OCI-M1 (cell line): ENCODE measurements at regions not wholly inside any gene's neighbourhood (a gene's known extent, or its start where the extent isn't known, plus 50 kb on each side); places are given as distances from the start of the nearest gene placed in this dataset.
A peak's percentile ranks its signal among the peaks of the same experiment; 100 is the strongest.
"Not testable (repeated sequence)": the region's sequence is repeated elsewhere in the genome, so short reads cannot be mapped to it uniquely, and the experiment has no call there.

Source experiments
- DNase-seq: peaks from one replicate; lab custom pipeline; 2025; lab: John Stamatoyannopoulos, UW

DNA sequence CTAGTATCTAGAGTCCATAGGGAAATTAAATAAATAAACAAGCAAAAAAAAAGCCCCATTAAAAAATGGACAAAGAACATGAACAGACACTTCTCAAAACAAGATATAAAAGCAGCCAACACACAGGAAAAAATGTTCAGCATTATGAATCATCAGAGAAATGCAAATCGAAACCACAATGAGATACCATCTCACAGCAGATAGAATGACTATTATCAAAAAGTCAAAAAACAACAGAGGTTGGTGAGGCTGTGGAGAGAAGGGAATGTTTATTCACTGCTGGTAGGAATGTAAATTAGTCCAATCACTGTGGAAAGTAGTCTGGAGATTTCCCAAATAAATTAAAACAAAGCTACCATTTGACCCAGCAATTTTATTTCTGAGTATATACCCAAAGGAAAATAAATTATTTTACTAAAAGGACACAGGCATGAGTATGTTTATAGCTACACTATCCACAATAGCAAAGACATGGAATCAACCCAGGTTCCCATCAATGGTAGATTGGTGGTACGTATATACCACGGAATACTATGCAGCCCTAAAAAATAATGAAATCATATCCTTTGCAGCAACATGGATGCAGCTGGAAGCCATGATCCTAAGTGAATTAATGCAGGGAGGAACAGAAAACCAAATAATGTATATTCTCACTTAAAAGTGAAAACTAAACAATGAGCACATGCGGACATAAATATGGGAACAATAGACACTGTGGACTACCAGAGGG, 366.5 kb upstream of the SEMA3C start:
- DNase-seq = peak; percentile 59

- peak; percentile 69 for DNase-seq
Observed at GRCh38 chr7:81284576-81284975, 365.7 kb upstream of the SEMA3C start.

DNA sequence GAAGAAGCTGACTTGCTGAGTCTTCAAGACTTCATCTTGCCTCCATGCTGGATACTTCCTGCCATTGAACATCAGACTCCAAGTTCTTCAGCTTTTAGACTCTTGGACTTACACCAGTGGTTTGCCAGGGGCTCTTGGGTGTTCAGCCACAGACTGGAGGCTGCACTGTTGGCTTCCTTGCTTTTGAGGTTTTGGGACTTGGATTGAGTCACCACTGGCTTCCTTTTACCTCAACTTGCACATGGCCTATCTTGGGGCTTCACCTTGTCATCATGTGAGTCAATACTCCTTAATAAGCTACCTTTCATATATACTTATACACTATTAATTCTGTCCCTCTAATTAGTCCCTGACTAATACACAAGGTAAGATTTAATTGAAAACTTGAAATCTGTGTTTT, 361.7 kb upstream of the SEMA3C start:
- DNase-seq = peak; percentile 40

- no peak for DNase-seq
Observed at GRCh38 chr7:81277691-81278090, 358.8 kb upstream of the SEMA3C start.

DNA sequence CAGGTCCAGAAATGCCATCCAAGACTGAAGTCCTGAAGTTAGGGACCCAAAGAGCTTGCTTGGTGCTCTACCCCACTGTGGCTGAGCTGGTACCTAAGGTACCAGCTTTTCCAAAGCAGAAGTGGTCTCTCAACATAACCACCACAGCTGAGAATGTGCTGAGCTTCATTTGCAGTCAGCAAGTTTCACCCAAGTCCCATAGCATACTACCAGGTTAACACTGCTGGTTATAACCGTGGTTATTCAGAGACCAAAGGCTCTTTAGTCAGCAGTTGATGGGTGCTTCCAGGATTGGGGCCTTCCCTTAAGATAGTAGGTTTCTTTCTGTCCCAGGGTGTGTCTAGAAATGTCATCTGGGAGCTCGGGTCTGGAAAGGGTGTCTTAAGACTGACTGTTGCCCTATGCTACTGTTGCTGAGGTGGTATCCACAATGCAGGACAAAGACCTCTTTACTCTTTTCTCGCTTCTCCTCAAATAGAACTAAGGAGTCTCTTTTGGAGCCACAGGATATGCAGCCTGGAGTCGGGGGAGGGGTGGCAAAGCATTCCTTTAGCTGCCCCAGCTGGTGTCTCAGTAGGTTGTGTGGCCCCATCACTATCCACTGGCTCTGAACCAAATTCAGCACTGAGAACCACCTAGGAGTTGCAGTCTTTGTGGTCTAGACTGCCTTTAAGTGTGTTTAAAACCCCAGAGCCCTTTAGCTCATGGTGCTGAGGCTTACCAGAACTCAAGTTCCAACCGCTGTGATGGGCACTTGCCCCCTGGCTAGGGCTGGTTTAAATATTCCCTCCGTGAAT, 354.9 kb upstream of the SEMA3C start:
- no peak for DNase-seq

GRCh38 chr7:81272176-81272575, 353.3 kb upstream of the SEMA3C start:
- DNase-seq = no peak

- peak; percentile 81 for DNase-seq
Observed at GRCh38 chr7:81268551-81268950, 349.7 kb upstream of the SEMA3C start.

DNA sequence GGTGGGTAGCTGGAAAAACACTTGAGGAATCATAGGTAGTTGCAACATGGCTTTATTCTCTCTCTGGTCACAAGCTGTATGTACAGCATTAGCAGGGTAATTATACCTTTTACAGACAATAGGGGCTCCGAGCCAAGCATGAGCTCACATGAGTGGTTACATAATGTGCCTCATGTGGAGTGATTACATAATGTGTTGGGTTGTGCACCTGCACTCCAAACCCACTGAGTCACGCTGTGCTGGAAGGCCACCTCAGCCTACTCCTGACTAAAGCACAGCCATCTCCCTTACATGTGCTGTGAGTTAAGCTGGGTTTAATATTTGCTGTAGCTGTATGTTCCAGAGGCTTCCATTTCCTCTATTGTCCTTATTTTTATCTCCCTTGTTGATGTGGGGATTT, 348.7 kb upstream of the SEMA3C start:
- no peak for DNase-seq

- DNase-seq = no peak
Observed at GRCh38 chr7:81264116-81264515, 345.3 kb upstream of the SEMA3C start.

DNA sequence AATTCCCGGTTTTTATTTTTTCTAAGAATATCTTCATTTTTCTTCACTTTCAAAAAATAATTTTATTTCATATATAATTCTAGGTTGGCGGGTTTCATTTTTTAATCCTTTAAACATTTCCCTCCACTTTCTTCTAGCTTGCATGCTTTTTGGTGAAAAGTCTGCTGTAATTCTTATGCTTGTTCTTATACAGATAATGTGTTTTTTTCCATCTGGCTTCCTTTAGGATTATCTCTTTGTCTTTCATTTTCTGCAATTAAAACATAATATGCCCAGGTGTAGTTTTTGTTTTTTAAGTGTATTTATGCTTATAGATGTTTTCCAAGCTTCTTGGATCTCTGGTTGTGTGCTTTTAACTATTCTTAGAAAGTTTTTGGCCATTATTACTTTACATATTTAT, 341.3 kb upstream of the SEMA3C start:
- peak; percentile 73 for DNase-seq

GRCh38 chr7:81256991-81257390, 338.1 kb upstream of the SEMA3C start:
- peak; percentile 82 for DNase-seq

DNA sequence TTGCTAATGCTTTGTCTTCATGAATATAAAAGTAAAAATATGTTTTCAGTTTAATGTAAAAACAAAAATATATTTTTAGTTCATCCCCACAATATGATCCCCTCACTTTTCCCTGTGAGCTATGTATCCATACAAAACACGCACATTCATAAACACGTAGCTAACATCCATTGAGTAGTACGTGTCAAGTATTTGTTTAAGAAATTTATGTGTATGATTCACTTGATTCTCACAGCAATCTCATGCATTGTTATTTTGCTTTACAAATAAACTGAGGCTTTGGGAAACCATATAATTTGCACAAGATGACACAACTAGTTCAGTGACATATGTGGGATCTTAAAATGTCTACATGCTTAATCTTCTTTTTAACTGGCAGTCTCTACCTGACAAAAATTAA, 329.6 kb upstream of the SEMA3C start:
- no peak for DNase-seq

GRCh38 chr7:81247364-81247763, 328.5 kb upstream of the SEMA3C start:
- DNase-seq = not testable (repeated sequence)

DNA sequence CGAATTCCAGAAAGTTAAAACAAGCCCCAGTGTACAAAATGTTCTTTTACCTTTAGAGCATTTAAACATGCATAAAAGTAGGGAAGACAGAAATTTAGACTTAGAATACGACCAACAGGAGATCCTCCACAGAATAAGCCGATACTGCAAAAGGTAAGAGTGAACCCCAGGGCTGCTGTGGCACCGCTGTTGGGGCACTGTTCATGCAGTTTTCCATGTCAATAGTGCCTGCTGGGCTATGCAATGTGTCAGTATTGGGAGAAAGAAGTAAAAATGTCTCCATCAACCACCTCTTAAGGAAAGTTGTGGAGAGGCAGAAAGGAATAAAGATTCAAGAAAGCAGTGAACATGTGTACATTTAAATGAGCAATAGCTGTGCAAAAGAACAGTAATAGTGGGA, 326.5 kb upstream of the SEMA3C start:
- no peak for DNase-seq

DNA sequence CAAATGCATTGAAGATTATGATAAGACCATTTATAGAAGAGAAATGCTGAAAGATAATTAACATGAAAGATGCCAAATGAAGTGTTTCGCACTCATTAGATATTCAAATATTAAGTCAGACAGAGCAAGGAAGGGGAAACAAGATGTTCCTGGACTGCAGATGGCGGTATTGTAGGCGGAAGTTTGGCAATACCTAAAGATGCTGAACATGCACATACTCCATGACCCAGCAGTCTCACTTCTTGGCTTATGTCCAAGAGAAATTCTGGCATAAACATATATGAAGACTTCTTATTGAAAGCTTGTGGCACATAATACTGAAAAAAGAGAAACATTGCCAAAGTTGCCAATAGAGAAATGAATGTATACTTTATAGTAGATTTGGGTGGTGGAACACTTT, 325.4 kb upstream of the SEMA3C start:
- peak; percentile 78 for DNase-seq

GRCh38 chr7:81236560-81236959, 317.7 kb upstream of the SEMA3C start:
- peak; percentile 64 for DNase-seq

DNA sequence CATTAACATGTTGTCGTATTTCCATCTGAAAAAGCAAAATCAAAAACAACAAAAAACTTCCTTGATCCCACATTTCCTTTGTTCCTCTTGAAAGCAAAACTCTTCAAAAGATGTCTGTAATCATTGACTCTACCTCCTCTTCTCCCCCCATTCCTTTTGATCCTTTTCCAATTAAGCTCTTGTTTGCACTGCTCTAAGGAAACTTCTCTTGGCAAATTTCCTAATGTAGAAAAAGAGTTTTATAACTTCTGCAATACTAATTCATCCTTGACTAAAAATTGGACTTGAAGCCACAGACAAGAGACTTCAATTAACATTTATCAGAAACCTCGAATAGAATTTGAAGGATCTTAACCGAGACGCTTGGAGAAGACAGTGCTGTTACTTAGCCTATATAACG, 317.1 kb upstream of the SEMA3C start:
- no peak for DNase-seq

DNA sequence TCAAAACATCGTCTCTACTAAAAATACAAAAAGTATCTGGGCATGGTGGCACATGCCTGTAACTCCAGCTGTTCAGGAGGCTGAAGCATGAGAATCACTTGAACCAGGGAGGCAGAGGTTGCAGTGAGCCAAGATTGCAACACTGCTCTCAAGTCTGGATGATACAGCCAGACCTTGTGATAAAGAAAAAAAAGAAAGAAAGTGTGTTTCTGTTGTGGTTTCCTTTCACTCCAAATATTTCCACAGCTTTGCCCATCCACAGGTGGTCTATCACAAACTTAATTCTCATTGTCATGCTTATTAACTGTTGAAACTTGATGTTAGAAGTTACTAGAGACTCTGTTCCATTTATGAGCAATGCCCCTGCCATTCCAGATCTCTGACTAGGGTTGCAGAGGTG, 316.0 kb upstream of the SEMA3C start:
- DNase-seq = peak; percentile 79

GRCh38 chr7:81233208-81233940, 314.5 kb upstream of the SEMA3C start:
- no peak for DNase-seq

DNA sequence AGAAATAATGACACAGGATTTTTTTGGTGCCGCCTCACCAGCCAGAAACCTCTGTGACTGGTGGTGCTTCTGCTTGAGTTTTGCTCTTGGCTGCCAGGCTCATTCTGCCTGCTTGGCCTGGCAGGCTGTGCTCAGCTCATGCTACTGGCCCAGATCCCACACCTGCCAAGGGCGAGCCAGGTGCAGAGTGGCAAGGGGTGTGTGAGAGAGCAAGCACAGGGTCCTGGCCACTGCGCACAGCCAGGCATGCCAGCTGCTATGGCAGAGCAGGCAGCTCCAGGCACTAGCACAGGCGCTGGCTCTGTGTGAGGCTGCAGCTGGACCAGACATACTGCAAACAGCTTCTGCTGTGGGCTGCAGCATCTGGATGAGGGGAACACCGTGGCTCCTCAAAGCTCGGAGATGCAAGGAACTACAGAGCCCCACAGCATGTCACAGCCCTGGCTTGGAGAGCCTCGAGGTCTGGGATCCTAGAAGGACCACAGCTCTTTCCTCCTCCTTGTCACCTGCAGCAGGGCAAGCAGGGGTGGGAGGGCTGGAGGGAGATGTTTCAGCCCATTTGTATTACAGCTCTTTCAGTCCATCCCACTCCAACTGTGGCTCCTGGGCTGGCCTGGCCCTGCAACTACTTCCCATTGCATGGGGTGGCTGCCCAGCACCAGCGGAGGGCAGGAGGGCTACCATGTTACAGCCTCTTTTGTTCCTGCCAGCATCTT, 313.4 kb upstream of the SEMA3C start:
- no peak for DNase-seq

DNA sequence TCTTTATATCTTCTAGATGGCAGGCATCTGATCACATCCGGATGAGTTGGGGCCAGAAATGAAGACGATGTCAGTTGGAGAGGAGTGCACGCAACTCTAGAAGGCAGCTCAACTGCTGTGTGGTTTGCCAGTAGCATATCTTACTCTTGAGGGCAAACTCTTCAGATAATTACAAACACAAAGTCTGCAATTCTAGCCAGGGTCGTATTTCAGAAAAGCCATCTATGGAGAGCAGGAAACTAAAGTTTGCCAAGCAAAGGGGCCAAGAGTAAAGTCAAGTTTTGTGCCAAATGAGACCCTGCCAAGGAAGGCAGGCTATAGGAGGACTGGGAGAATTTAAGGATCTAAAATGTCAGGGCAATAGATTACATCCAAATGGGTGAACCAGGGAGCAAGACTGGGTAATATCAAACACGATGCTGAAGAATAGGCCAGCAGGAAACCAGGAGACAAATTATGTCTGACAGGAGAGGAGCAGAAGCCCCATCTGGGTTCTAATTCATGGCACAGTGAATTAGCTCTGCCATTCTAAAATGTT, 312.5 kb upstream of the SEMA3C start:
- DNase-seq = peak; percentile 96

DNA sequence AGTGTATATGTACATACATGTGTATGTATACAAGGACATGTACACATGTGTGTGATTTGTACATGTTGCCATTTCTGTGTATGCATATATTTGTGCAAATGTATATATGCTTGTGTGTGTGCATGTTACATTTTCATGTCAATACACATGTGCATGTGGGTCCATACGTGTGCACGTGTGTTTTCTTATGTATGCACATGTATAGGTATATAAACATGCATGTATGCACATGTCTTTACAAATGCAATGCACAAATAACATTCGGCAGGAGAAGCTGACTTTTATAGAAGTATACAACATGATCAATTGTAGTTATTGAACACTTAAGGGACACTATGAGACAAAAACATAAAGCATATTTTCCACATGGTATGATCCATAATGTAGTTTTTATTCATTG, 307.4 kb upstream of the SEMA3C start:
- no peak for DNase-seq
